SK-N-MC (cell line): ENCODE measurements at regions not wholly inside any gene's neighbourhood (a gene's known extent, or its start where the extent isn't known, plus 50 kb on each side); places are given as distances from the start of the nearest gene placed in this dataset.

Experiments used
- DNase-seq: peaks from one replicate; pipeline ENCODE4 v3.0.0-alpha.2; 2011; ENCODE audit warnings: low read depth, low spot score
- H3K27ac ChIP-seq: fragments of 200-600 bp; sonication (generic); 2 replicates; pipeline ENCODE4 v1.5.1; 2016; ENCODE audit warnings: mixed run types
- H3K36me3 ChIP-seq: fragments of 200-600 bp; sonication (generic); 2 replicates; pipeline ENCODE4 v1.6.1; 2017; ENCODE audit warnings: antibody characterized with exemption, low read length, mixed read lengths; ENCODE audit not compliant: insufficient read depth
- H3K4me3 ChIP-seq: fragments of 200-600 bp; sonication (generic); 2 replicates; pipeline ENCODE4 v1.5.1; 2016
- H3K9ac ChIP-seq: fragments of 200-600 bp; sonication (generic); 2 replicates; pipeline ENCODE4 v1.8.0; 2017; ENCODE audit warnings: mixed run types, mixed read lengths; ENCODE audit not compliant: insufficient read length
- H3K9me3 ChIP-seq: fragments of 200-600 bp; sonication (generic); 2 replicates; pipeline ENCODE4 v1.6.1; 2017; ENCODE audit warnings: low read depth, mild to moderate bottlenecking, antibody characterized with exemption, low read length, moderate library complexity, mixed read lengths
- EZH2 ChIP-seq: fragments of 200-600 bp; sonication (generic); IDR thresholded peaks from one replicate; pipeline ENCODE4 v1.6.1; 2017; ENCODE audit warnings: antibody characterized with exemption
- FOXP2 ChIP-seq: optimal IDR thresholded peaks from 2 replicates; pipeline ENCODE3; 2011; ENCODE audit warnings: mild to moderate bottlenecking, moderate library complexity; ENCODE audit not compliant: insufficient read depth; ENCODE audit errors: extremely low read length, control extremely low read depth
- POLR2AphosphoS5 ChIP-seq: IDR thresholded peaks from 2 replicates; pipeline ENCODE4 v1.6.1; 2012; ENCODE audit warnings: mild to moderate bottlenecking, low read depth, low read length, borderline replicate concordance

- no peak for DNase-seq
- Histone ChIP-seq H3K36me3 (no peaks in the 10 kb centered on the region), H3K9me3 (no peaks in the 10 kb centered on the region), H3K4me3 (no peak overlapping the region), H3K27ac (no peak overlapping the region), H3K9ac (no peak overlapping the region)
- TF ChIP-seq FOXP2, result no peak
- TF ChIP-seq POLR2AphosphoS5, result no peak
- no peak for TF ChIP-seq EZH2
These were observed 838.4 kb downstream of the TFAP2A start for GRCh38 chr6:9576521-9576920.

DNA sequence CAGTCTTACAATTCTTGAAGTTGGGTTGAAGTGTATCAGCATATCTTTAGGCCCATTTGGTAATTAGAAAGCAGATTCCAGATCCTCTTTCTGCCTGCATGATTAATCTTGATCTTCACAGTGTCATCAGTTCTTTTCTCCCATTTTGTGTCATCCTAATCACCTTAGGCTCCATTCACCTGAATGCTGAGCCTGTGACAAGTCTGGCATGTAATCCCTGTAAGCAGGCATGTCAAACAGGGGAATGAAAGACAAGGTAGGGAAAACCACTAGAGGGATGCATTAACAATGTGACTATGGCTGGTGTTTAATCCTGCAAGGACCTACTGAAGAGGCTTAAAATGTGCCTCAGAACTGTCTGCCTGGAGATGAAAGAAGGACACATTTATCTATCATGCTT, 848.8 kb downstream of the TFAP2A start:
- Histone ChIP-seq H3K27ac (no peak overlapping the region), H3K9me3 (no peaks in the 10 kb centered on the region), H3K9ac (no peak overlapping the region), H3K4me3 (no peak overlapping the region), H3K36me3 (no peaks in the 10 kb centered on the region)
- TF ChIP-seq EZH2, result no peak
- no peak for TF ChIP-seq POLR2AphosphoS5
- TF ChIP-seq FOXP2, result no peak
- DNase-seq, result no peak

DNA sequence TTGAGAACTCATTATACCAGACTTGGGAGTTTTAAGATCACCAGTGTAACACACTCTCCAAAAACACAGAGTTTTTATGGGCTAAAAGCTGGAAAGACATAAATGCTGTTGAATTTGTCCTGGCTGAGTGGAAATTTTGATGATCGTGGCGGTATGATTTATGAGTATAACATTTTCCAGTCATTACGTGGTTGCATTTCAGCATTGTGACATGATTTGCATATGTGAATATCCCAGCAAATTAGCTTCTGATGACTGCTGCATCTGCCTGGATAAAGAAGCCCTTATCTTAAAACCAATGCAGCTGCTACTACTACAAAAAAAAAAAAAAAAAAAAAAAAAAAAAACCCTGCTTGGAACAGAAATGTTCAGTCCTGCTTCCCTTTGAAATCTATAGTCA, 850.9 kb downstream of the TFAP2A start:
- Histone ChIP-seq H3K36me3 (no peaks in the 10 kb centered on the region), H3K4me3 (peak overlapping the region; percentile 40), H3K9me3 (no peaks in the 10 kb centered on the region), H3K9ac (no peak overlapping the region), H3K27ac (peak overlapping the region; percentile 79)
- TF ChIP-seq POLR2AphosphoS5 (no peak), EZH2 (no peak), FOXP2 (no peak)
- DNase-seq, result peak; percentile 92

DNA sequence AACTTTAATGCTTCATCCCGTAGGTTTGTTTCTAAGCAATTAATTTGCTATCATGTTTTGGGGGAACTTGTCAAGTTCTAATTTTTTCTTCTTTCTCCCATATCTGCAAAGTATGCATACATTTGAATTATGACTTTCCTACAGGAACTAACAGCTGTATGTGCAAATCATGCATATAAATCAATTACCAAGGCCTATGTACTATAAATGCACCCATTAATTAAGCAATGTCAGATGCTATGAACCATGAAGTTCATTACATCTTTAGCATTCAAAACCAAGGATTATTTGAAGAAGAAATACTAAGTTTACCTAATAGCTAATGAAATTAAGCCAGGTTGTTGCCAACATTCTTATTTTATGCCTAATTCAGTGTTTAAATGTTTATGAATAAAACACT, 851.3 kb downstream of the TFAP2A start:
- no peak for DNase-seq
- no peaks in the 10 kb centered on the region for H3K36me3 ChIP-seq
- no peak for TF ChIP-seq POLR2AphosphoS5
- TF ChIP-seq FOXP2, result no peak
- no peak for TF ChIP-seq EZH2
- H3K9me3 ChIP-seq, result no peaks in the 10 kb centered on the region
- H3K9ac ChIP-seq, result no peak overlapping the region
- H3K27ac ChIP-seq, result peak overlapping the region; percentile 79
- H3K4me3 ChIP-seq, result peak overlapping the region; percentile 40

DNA sequence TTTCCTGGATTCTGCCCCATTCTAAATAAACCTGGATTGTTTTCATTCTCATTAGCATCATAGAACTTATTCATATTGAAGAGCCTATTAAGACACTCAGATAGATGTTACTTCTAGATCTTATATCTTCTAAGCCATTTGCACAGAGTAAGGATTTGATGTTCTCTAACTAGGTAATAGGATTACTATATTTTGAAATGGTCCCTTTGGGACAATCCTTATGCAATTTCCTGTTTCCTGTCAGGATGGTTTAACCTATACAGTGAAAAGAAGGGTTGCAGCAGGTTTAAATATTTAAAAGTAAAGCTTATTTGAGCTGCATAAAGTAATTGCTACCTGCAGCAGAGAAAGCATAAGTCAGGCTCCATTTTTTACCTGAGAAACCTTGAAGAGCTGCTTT, 860.1 kb downstream of the TFAP2A start:
- Histone ChIP-seq H3K9me3 (peaks cover 5% of the 10 kb centered on the region; the same call in 1 of the 2 replicates), H3K9ac (no peak overlapping the region), H3K4me3 (no peak overlapping the region; the same call in 1 of the 2 replicates), H3K36me3 (no peaks in the 10 kb centered on the region), H3K27ac (peak overlapping the region; percentile 49; the same call in 1 of the 2 replicates)
- TF ChIP-seq POLR2AphosphoS5 (no peak; the same call in 1 of the 2 replicates), EZH2 (no peak), FOXP2 (no peak)
- peak; percentile 81 for DNase-seq

DNA sequence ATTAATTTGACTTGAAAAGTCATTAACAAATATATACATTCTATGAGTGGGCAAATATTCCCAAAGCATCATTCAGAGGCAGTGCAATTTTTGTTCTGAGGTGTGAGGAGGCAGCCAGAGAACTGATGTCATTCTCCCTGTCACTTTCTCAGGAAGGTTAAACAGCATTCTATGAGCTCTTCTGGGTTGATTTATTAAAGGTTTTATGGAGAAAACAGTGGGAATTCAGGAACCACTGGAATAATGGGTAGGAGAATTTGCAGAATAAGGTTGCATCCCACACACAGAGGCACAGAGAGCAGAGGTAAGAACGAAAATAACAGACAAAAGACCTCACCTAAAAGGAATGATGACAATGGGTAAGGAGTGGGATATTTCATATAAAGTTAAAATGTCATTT, 860.6 kb downstream of the TFAP2A start:
- Histone ChIP-seq H3K36me3 (no peaks in the 10 kb centered on the region), H3K4me3 (no peak overlapping the region; the same call in 1 of the 2 replicates), H3K9me3 (peaks cover 5% of the 10 kb centered on the region; the same call in 1 of the 2 replicates), H3K27ac (0 out of 2 replicates have a peak overlapping the region, but pooled peaks have one; percentile 8), H3K9ac (no peak overlapping the region)
- no peak for DNase-seq
- TF ChIP-seq EZH2, result no peak
- TF ChIP-seq FOXP2, result no peak
- TF ChIP-seq POLR2AphosphoS5, result no peak

- H3K9ac ChIP-seq, result no peak overlapping the region
- TF ChIP-seq POLR2AphosphoS5 (no peak), FOXP2 (no peak), EZH2 (no peak)
- DNase-seq, result no peak
- no peak overlapping the region for H3K27ac ChIP-seq
- peaks cover 5% of the 10 kb centered on the region; the same call in 1 of the 2 replicates for H3K9me3 ChIP-seq
- no peak overlapping the region for H3K4me3 ChIP-seq
- no peaks in the 10 kb centered on the region for H3K36me3 ChIP-seq
These were observed 861.9 kb downstream of the TFAP2A start for GRCh38 chr6:9553002-9553401.

GRCh38 chr6:9543649-9544048, 871.2 kb downstream of the TFAP2A start:
- no peak for TF ChIP-seq EZH2
- no peak for TF ChIP-seq FOXP2
- TF ChIP-seq POLR2AphosphoS5, result no peak
- H3K36me3 ChIP-seq, result no peaks in the 10 kb centered on the region
- H3K27ac ChIP-seq, result no peak overlapping the region
- no peak for DNase-seq
- no peak overlapping the region for H3K4me3 ChIP-seq
- no peak overlapping the region for H3K9ac ChIP-seq
- H3K9me3 ChIP-seq, result no peaks in the 10 kb centered on the region

DNA sequence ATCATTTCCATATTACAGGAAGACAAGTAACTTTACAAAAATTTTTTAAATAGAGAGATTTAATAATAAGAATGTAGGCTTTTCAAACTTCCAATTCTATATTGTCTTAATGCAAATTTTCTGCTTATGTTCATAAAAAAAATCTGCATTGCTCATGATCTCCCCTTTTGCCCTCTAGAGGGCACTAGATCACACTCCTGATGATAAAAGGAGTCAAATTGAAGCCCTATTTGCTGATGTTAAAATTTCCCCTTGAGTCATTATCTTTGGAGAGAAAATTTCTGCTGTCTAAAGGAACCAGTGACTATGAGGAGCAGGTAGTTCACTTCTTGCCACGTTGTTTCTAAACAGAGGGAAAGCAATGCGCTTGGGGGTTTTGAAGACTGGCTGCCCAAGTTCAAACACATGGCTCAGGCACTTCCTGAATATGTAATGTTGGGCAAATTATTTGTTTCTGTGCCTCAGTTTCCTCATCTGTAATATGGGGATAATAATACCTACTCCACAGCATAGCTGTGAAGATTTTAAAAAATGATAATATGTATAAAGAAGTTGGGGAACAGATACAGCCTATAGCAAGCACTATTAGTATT, 874.2 kb downstream of the TFAP2A start:
- peak; percentile 67 for DNase-seq

More for the DNA sequence above, 874.2 kb downstream of the TFAP2A start:
- Histone ChIP-seq H3K4me3 (no peak overlapping the region), H3K36me3 (no peaks in the 10 kb centered on the region), H3K27ac (no peak overlapping the region), H3K9ac (no peak overlapping the region), H3K9me3 (no peaks in the 10 kb centered on the region)
- TF ChIP-seq EZH2 (no peak), POLR2AphosphoS5 (no peak), FOXP2 (no peak)
